ENCODE measurements at regions not wholly inside any gene's neighbourhood (a gene's known extent, or its start where the extent isn't known, plus 50 kb on each side); places are given as distances from the start of the nearest gene placed in this dataset.

DNA sequence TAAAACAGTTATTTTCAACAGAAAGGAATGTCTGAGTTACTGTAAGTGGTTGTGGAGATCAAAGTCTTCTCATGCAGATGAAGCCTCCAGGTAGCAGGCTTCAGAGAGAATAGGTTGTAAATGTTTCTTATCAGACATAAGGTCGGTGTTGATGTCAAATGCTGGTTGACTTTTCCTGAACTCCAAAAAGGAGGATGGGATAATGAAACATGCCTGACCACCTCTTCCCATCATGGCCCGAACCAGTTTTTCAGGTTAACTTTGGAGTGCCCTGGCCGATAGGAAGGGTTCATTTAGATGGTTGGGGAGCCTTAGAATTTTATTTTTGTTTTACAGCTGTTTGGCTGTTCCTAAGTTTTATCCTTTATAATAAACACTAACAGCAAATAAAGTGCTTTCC is 478.4 kb downstream of the ACTL7B start:
- no peak for DNase-seq

More for the DNA sequence above, 478.4 kb downstream of the ACTL7B start:
- ChIA-PET POLR2A (ENCODE audit: unreplicated experiment) (no interaction called here), CTCF (no interaction called here)
- Histone ChIP-seq H2BK5ac (ENCODE audit: low read depth, low read length, poor library complexity, severe bottlenecking) (no peak overlapping the region), H4K8ac (ENCODE audit: low read depth in 2 of 2, low read length in 2 of 2) (no peak overlapping the region), H4K91ac (ENCODE audit: insufficient read depth, low read depth, low read length) (no peak overlapping the region), H3K36me3 (ENCODE audit: control insufficient read depth, insufficient read depth, low read length) (no peaks in the 10 kb centered on the region), H3K9me3 (ENCODE audit: control insufficient read depth, insufficient read depth, low read length) (no peaks in the 10 kb centered on the region), H3K4me1 (ENCODE audit: control insufficient read depth, insufficient read depth, low read length) (peaks cover 4% of the 10 kb centered on the region; the same call in 1 of the 2 replicates), H2BK120ac (ENCODE audit: low read depth, low read length) (no peak overlapping the region), H3K4me2 (ENCODE audit: low read depth, low read length) (no peak overlapping the region), H3K23ac (ENCODE audit: low read depth, low read length) (no peak overlapping the region), H3K27ac (ENCODE audit: insufficient read depth, low read length) (no peak overlapping the region), H3K56ac (ENCODE audit: extremely low read depth, insufficient read depth, low read length) (no peak overlapping the region), H3K79me1 (ENCODE audit: low read depth in 1 of 2, low read length in 2 of 2) (no peaks in the 10 kb centered on the region), H3K9ac (ENCODE audit: low read depth, low read length) (no peak overlapping the region), H3K4ac (ENCODE audit: low read depth, low read length) (no peak overlapping the region), H4K5ac (ENCODE audit: low read depth, low read length) (no peak overlapping the region), H2AK9ac (replicated peaks; ENCODE audit: low read depth, low read length, poor library complexity) (no peak overlapping the region), H2AFZ (replicated peaks; ENCODE audit: low read length, poor library complexity) (no peak overlapping the region), H4K20me1 (ENCODE audit: insufficient read depth, low read length) (no peaks in the 10 kb centered on the region), H3K4me3 (ENCODE audit: insufficient read depth, low read depth, low read length) (no peak overlapping the region), H3K14ac (replicated peaks; ENCODE audit: low read depth, low read length) (no peak overlapping the region), H3K27me3 (ENCODE audit: control insufficient read depth, insufficient read depth, low read length) (no peaks in the 10 kb centered on the region), H2BK20ac (ENCODE audit: low read depth, low read length) (no peak overlapping the region), H2BK15ac (ENCODE audit: low read depth, low read length) (no peak overlapping the region), H2AK5ac (ENCODE audit: low read depth, low read length) (no peak overlapping the region), H3K18ac (ENCODE audit: low read depth, low read length) (no peak overlapping the region; the same call in 1 of the 2 replicates), H3K9me1 (ENCODE audit: insufficient read depth, low read length) (no peaks in the 10 kb centered on the region; the same call in 1 of the 2 replicates)
- in situ Hi-C loops (cut with MboI; ENCODE audit: low sequenced_read_pairs), result no loop called here
- ATAC-seq (ENCODE audit: low read depth), result no peak
- BruUV-seq (replicated peaks), result no TSS peak
- intact Hi-C loops (cut with micrococcal nuclease), result no loop called here
- no CpG with 5 or more reads among the region's 3 CpGs for WGBS, 2 experiments (ENCODE audit: extremely low coverage in 2 of 2, insufficient read length in 1 of 2)
- dilution Hi-C loops (cut with HindIII; ENCODE audit: low sequenced_read_pairs, unreplicated experiment), result no loop called here
- no peak for TF ChIP-seq CHD1 (IDR thresholded peaks at IDR 0.05; ENCODE audit: low read depth, low read length)
- TF ChIP-seq RAD21 (IDR thresholded peaks at IDR 0.05; ENCODE audit: low read length), result no peak
- TF ChIP-seq RCOR1 (IDR thresholded peaks at IDR 0.05; ENCODE audit: insufficient replicate concordance, low read length), result no peak
